ENCODE measurements at regions not wholly inside any gene's neighbourhood (a gene's known extent, or its start where the extent isn't known, plus 50 kb on each side); places are given as distances from the start of the nearest gene placed in this dataset.
"Not testable (repeated sequence)": the region's sequence is repeated elsewhere in the genome, so short reads cannot be mapped to it uniquely, and the experiment has no call there.

GRCh38 chr6:119523556-119523955 is 174.0 kb upstream of the MAN1A1 start:
- DNase-seq (ENCODE audit: low read depth in 1 of 2, low spot score in 1 of 2): no peak

GRCh38 chr6:119521251-119521650 is 171.7 kb upstream of the MAN1A1 start:
- no peak for DNase-seq (ENCODE audit: low read depth in 1 of 2, low spot score in 1 of 2)

- DNase-seq (ENCODE audit: low read depth in 1 of 2, low spot score in 1 of 2): no peak
Measured at GRCh38 chr6:119517428-119517827, 167.9 kb upstream of the MAN1A1 start.

- no peak for DNase-seq (ENCODE audit: low read depth in 1 of 2, low spot score in 1 of 2)
Measured at GRCh38 chr6:119514345-119514744, 164.8 kb upstream of the MAN1A1 start.

GRCh38 chr6:119511024-119511423 is 161.5 kb upstream of the MAN1A1 start:
- DNase-seq (ENCODE audit: low read depth in 1 of 2, low spot score in 1 of 2): no peak

GRCh38 chr6:119510246-119510645 is 160.7 kb upstream of the MAN1A1 start:
- no peak for DNase-seq (ENCODE audit: low read depth in 1 of 2, low spot score in 1 of 2)

GRCh38 chr6:119506631-119507174 is 157.1 kb upstream of the MAN1A1 start:
- no peak for DNase-seq (ENCODE audit: low read depth in 1 of 2, low spot score in 1 of 2)

- no peak for DNase-seq (ENCODE audit: low read depth in 1 of 2, low spot score in 1 of 2)
Measured at GRCh38 chr6:119501798-119502483, 152.4 kb upstream of the MAN1A1 start.

- DNase-seq (ENCODE audit: low read depth in 1 of 2, low spot score in 1 of 2): no peak
Measured at GRCh38 chr6:119499797-119500196, 150.2 kb upstream of the MAN1A1 start.

GRCh38 chr6:119497988-119498727 is 148.6 kb upstream of the MAN1A1 start:
- DNase-seq (ENCODE audit: low read depth in 1 of 2, low spot score in 1 of 2): no peak

GRCh38 chr6:119495230-119495683 is 145.7 kb upstream of the MAN1A1 start:
- no peak for DNase-seq (ENCODE audit: low read depth in 1 of 2, low spot score in 1 of 2)

- no peak for DNase-seq (ENCODE audit: low read depth in 1 of 2, low spot score in 1 of 2)
Measured at GRCh38 chr6:119493980-119494379, 144.4 kb upstream of the MAN1A1 start.

- not testable (repeated sequence) for DNase-seq (ENCODE audit: low read depth in 1 of 2, low spot score in 1 of 2)
Measured at GRCh38 chr6:119491112-119491511, 141.6 kb upstream of the MAN1A1 start.

GRCh38 chr6:119490050-119490449 is 140.5 kb upstream of the MAN1A1 start:
- DNase-seq (ENCODE audit: low read depth in 1 of 2, low spot score in 1 of 2): not testable (repeated sequence)

GRCh38 chr6:119484598-119484997 is 135.0 kb upstream of the MAN1A1 start:
- DNase-seq (ENCODE audit: low read depth in 1 of 2, low spot score in 1 of 2): no peak

- DNase-seq (ENCODE audit: low read depth in 1 of 2, low spot score in 1 of 2): no peak
Measured at GRCh38 chr6:119483908-119484307, 134.3 kb upstream of the MAN1A1 start.

GRCh38 chr6:119482850-119483285 is 133.3 kb upstream of the MAN1A1 start:
- no peak for DNase-seq (ENCODE audit: low read depth in 1 of 2, low spot score in 1 of 2)

- no peak for DNase-seq (ENCODE audit: low read depth in 1 of 2, low spot score in 1 of 2)
Measured at GRCh38 chr6:119481976-119482375, 132.4 kb upstream of the MAN1A1 start.

- no peak for DNase-seq (ENCODE audit: low read depth in 1 of 2, low spot score in 1 of 2)
Measured at GRCh38 chr6:119480961-119481497, 131.5 kb upstream of the MAN1A1 start.

- no peak for DNase-seq (ENCODE audit: low read depth in 1 of 2, low spot score in 1 of 2)
Measured at GRCh38 chr6:119479860-119480655, 130.5 kb upstream of the MAN1A1 start.

- DNase-seq (ENCODE audit: low read depth in 1 of 2, low spot score in 1 of 2): no peak
Measured at GRCh38 chr6:119476554-119476953, 127.0 kb upstream of the MAN1A1 start.
